WERI-Rb-1 (cell line): ENCODE measurements at regions not wholly inside any gene's neighbourhood (a gene's known extent, or its start where the extent isn't known, plus 50 kb on each side); places are given as distances from the start of the nearest gene placed in this dataset.
"Not testable (repeated sequence)": the region's sequence is repeated elsewhere in the genome, so short reads cannot be mapped to it uniquely, and the experiment has no call there.

Source experiments
- DNase-seq: peaks from one replicate; pipeline ENCODE4 v3.0.0-alpha.2; 2020
- H3K27ac ChIP-seq: fragments of 250-450 bp; sonication (Bioruptor Pico); 2 replicates; pipeline ENCODE4 v1.5.1; 2020; ENCODE audit warnings: mild to moderate bottlenecking, moderate library complexity
- H3K27me3 ChIP-seq: fragments of 250-450 bp; sonication (Bioruptor Pico); 2 replicates; pipeline ENCODE4 v1.5.1; 2021; ENCODE audit warnings: mild to moderate bottlenecking, low read depth, moderate library complexity; ENCODE audit not compliant: insufficient read depth, severe bottlenecking
- H3K36me3 ChIP-seq: fragments of 250-450 bp; sonication (Bioruptor Pico); 2 replicates; pipeline ENCODE4 v1.5.1; 2020; ENCODE audit warnings: mild to moderate bottlenecking, moderate library complexity
- H3K4me3 ChIP-seq: 2 replicates; pipeline ENCODE4 v1.5.1; 2011; ENCODE audit warnings: low read depth, mild to moderate bottlenecking, control low read depth, low read length
- H3K9me3 ChIP-seq: fragments of 250-450 bp; sonication (Bioruptor Pico); 2 replicates; pipeline ENCODE4 v1.5.1; 2021; ENCODE audit warnings: mild to moderate bottlenecking, moderate library complexity; ENCODE audit not compliant: severe bottlenecking
- TF ChIP-seq, protein P1 (sequence below): IDR thresholded peaks from 2 replicates; pipeline ENCODE4 v1.5.1; 2011; ENCODE audit warnings: low read depth, mild to moderate bottlenecking, control low read depth, inconsistent platforms, low read length

- H3K36me3 ChIP-seq = no peaks in the 10 kb centered on the region
- peaks cover 4% of the 10 kb centered on the region for H3K9me3 ChIP-seq
- no peaks in the 10 kb centered on the region for H3K27me3 ChIP-seq
- no peak overlapping the region for H3K4me3 ChIP-seq
- no peak overlapping the region for H3K27ac ChIP-seq
- DNase-seq = no peak
- TF ChIP-seq, protein P1, sequence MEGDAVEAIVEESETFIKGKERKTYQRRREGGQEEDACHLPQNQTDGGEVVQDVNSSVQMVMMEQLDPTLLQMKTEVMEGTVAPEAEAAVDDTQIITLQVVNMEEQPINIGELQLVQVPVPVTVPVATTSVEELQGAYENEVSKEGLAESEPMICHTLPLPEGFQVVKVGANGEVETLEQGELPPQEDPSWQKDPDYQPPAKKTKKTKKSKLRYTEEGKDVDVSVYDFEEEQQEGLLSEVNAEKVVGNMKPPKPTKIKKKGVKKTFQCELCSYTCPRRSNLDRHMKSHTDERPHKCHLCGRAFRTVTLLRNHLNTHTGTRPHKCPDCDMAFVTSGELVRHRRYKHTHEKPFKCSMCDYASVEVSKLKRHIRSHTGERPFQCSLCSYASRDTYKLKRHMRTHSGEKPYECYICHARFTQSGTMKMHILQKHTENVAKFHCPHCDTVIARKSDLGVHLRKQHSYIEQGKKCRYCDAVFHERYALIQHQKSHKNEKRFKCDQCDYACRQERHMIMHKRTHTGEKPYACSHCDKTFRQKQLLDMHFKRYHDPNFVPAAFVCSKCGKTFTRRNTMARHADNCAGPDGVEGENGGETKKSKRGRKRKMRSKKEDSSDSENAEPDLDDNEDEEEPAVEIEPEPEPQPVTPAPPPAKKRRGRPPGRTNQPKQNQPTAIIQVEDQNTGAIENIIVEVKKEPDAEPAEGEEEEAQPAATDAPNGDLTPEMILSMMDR = no peak
These were observed 179.1 kb upstream of the SMAD3 start for GRCh38 chr15:66886241-66886675.

- TF ChIP-seq, protein P1 = no peak
- no peak overlapping the region for H3K4me3 ChIP-seq
- H3K36me3 ChIP-seq = no peaks in the 10 kb centered on the region
- no peak overlapping the region for H3K27ac ChIP-seq
- H3K9me3 ChIP-seq = peaks cover 4% of the 10 kb centered on the region
- H3K27me3 ChIP-seq = no peaks in the 10 kb centered on the region
- DNase-seq = no peak
These were observed 178.6 kb upstream of the SMAD3 start for GRCh38 chr15:66886686-66887273.

DNA sequence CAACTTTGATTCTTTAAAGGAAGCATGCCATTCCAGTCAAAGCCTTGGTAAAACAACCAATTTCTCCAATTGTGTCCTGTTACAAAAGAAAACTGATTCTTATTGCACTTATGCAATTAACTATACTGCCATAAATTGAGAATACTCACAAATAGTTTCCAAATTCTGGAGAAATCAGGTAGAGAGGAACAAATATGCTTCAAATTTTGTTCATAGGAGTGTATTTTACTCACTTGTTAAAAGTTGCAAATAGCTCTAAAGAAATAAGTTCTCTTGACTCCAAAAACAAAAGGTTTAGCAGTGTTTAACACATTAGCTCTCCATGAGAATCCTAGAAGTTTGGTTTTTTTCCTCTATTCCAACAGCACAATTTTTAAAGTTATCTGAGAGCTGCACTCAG is 176.1 kb upstream of the SMAD3 start:
- H3K36me3 ChIP-seq, H3K27ac ChIP-seq, H3K27me3 ChIP-seq, H3K4me3 ChIP-seq, DNase-seq, H3K9me3 ChIP-seq: not testable (repeated sequence)

DNA sequence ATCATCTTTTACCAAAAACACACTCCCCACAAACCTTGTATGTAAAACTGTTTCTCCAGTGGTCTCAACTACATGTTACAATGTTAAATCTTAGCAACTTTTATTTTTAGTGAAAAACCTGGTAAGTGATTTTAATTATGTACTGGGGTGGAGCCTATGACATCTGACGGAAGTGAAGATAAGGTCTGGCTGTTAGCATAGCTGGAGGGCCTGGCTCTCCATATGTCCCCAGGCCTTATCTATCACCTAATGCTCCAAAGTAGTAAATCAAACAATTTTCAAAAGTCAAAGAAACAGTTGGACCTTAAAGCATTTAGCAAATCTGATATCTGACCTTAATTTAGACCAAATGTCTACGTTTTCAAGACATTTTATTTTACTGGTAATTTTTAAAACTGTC is 173.6 kb upstream of the SMAD3 start:
- H3K9me3 ChIP-seq = peaks cover 4% of the 10 kb centered on the region
- TF ChIP-seq, protein P1 = no peak
- no peak for DNase-seq
- no peak overlapping the region for H3K27ac ChIP-seq
- H3K36me3 ChIP-seq = no peaks in the 10 kb centered on the region
- H3K27me3 ChIP-seq = no peaks in the 10 kb centered on the region
- no peak overlapping the region for H3K4me3 ChIP-seq

DNA sequence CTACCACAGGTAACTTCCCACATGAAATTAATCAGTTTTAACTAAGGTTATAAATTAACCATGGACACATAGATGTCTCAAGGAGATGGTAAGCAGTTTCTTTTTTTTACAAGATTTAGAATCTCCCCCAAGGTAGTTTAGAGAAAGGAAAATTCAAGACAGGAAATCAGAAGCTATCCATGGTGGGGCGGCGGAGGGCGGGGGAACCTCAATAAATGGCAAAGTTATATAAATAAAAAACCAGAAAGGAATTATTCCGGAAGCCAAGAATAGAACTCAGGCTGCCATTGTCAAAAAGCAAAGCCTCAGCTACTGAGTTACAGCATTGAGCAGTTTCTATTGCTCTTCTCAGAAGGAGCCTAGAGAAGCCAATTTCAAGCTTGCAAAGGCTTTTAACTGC is 172.1 kb upstream of the SMAD3 start:
- TF ChIP-seq, protein P1 = no peak
- no peaks in the 10 kb centered on the region for H3K36me3 ChIP-seq
- no peak overlapping the region for H3K4me3 ChIP-seq
- peaks cover 4% of the 10 kb centered on the region for H3K9me3 ChIP-seq
- H3K27ac ChIP-seq = no peak overlapping the region
- no peak for DNase-seq
- no peaks in the 10 kb centered on the region for H3K27me3 ChIP-seq

- Histone ChIP-seq H3K4me3 (no peak overlapping the region), H3K9me3 (peaks cover 2% of the 10 kb centered on the region), H3K27me3 (no peaks in the 10 kb centered on the region), H3K27ac (no peak overlapping the region), H3K36me3 (no peaks in the 10 kb centered on the region)
- TF ChIP-seq, protein P1 = no peak
- no peak for DNase-seq
These were observed 171.0 kb upstream of the SMAD3 start for GRCh38 chr15:66894363-66894762.
